Hepatocyte (in vitro differentiated cells): ENCODE measurements at regions not wholly inside any gene's neighbourhood (a gene's known extent, or its start where the extent isn't known, plus 50 kb on each side); places are given as distances from the start of the nearest gene placed in this dataset.
A peak's percentile ranks its signal among the peaks of the same experiment; 100 is the strongest.

Experiments used
- DNase-seq: peaks from one replicate; pipeline ENCODE4 v3.0.0-alpha.2; 2016; ENCODE audit warnings: low spot score
- H2AFZ ChIP-seq: fragments of 200-600 bp; sonication (generic); 2 replicates; pipeline ENCODE4 v1.6.0; 2016; ENCODE audit warnings: antibody characterized with exemption, mild to moderate bottlenecking
- H3K27ac ChIP-seq: fragments of 200-600 bp; sonication (generic); 2 replicates; pipeline ENCODE4 v1.5.1; 2016; ENCODE audit warnings: mild to moderate bottlenecking
- H3K27me3 ChIP-seq: fragments of 200-600 bp; sonication (generic); 2 replicates; pipeline ENCODE4 v1.6.1; 2016
- H3K36me3 ChIP-seq: fragments of 200-600 bp; sonication (generic); replicated peaks from 2 replicates; pipeline ENCODE4 v1.5.1; 2016; ENCODE audit warnings: low read depth; ENCODE audit not compliant: insufficient read depth
- H3K4me1 ChIP-seq: fragments of 200-600 bp; sonication (generic); 2 replicates; pipeline ENCODE4 v1.5.1; 2016; ENCODE audit warnings: mild to moderate bottlenecking, moderate library complexity; ENCODE audit not compliant: insufficient read depth
- H3K4me2 ChIP-seq: fragments of 200-600 bp; sonication (generic); 2 replicates; pipeline ENCODE4 v1.6.0; 2016
- H3K4me3 ChIP-seq: fragments of 200-600 bp; sonication (generic); 2 replicates; pipeline ENCODE4 v1.5.1; 2016; ENCODE audit warnings: mild to moderate bottlenecking
- H3K79me2 ChIP-seq: fragments of 200-600 bp; sonication (generic); 2 replicates; pipeline ENCODE4 v1.6.0; 2017; ENCODE audit warnings: mild to moderate bottlenecking
- H3K9me2 ChIP-seq: fragments of 200-600 bp; sonication (generic); replicated peaks from 2 replicates; pipeline ENCODE4 v1.6.0; 2017; ENCODE audit warnings: mild to moderate bottlenecking; ENCODE audit not compliant: insufficient read depth
- H3K9me3 ChIP-seq: fragments of 200-600 bp; sonication (generic); 2 replicates; pipeline ENCODE4 v1.5.1; 2016; ENCODE audit warnings: low read depth, mild to moderate bottlenecking
- H4K20me1 ChIP-seq: fragments of 200-600 bp; sonication (generic); 2 replicates; pipeline ENCODE4 v1.6.0; 2016; ENCODE audit warnings: mild to moderate bottlenecking; ENCODE audit not compliant: insufficient read depth, poor library complexity, severe bottlenecking
- CTCF ChIP-seq: fragments of 200-600 bp; sonication (generic); IDR thresholded peaks from 2 replicates; pipeline ENCODE4 v1.5.1; 2016; ENCODE audit warnings: antibody characterized with exemption, mild to moderate bottlenecking; ENCODE audit not compliant: poor library complexity
- EZH2 ChIP-seq: fragments of 200-600 bp; sonication (generic); IDR thresholded peaks from 2 replicates; pipeline ENCODE4 v1.6.1; 2016; ENCODE audit warnings: antibody characterized with exemption, mild to moderate bottlenecking, borderline replicate concordance
- EZH2phosphoT487 ChIP-seq: fragments of 200-600 bp; sonication (generic); IDR thresholded peaks from one replicate; pipeline ENCODE4 v1.6.1; 2018; ENCODE audit warnings: antibody characterized with exemption, mild to moderate bottlenecking, low read depth, moderate library complexity; ENCODE audit not compliant: unreplicated experiment, severe bottlenecking
- WGBS: methylation state at CpG from one replicate; pipeline ENCODE4 v1.1.6; 2016; ENCODE audit warnings: low lambda C conversion rate; ENCODE audit errors: missing lambda C conversion rate; 5-methylcytosine and 5-hydroxymethylcytosine counted together

DNA sequence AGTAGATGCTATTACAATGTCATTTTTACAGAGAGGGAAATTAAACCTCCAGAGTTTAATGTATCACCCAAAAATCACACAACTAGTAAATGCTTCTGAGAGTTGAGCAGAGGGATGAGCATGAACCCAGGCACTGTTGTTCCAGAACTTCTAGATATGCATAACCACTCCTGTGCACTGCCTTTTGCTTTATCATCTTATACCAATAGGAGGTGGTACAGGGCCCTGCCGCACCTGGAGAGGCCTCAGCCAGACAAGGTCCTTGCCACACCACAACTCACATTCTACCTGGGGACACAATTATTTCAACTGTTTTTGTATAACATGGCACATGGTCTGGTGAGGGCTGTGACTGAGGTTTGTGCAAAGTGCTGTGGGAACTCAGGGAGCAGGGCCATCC, 78.5 kb upstream of the NTRK3 start:
- H4K20me1 ChIP-seq, result no peaks in the 10 kb centered on the region
- no peak overlapping the region for H3K4me3 ChIP-seq
- H3K79me2 ChIP-seq, result no peaks in the 10 kb centered on the region
- no peaks in the 10 kb centered on the region for H3K4me1 ChIP-seq
- H3K36me3 ChIP-seq, result no peaks in the 10 kb centered on the region
- no peak for TF ChIP-seq CTCF
- no peak for TF ChIP-seq EZH2phosphoT487
- no peak for TF ChIP-seq EZH2
- no peak overlapping the region for H3K27ac ChIP-seq
- H2AFZ ChIP-seq, result no peak overlapping the region
- H3K27me3 ChIP-seq, result no peaks in the 10 kb centered on the region
- no peaks in the 10 kb centered on the region for H3K9me3 ChIP-seq
- WGBS, result 68% methylated on average over 1 of the region's 1 CpG
- no peak overlapping the region for H3K4me2 ChIP-seq
- no peak for DNase-seq
- H3K9me2 ChIP-seq, result no peaks in the 10 kb centered on the region

DNA sequence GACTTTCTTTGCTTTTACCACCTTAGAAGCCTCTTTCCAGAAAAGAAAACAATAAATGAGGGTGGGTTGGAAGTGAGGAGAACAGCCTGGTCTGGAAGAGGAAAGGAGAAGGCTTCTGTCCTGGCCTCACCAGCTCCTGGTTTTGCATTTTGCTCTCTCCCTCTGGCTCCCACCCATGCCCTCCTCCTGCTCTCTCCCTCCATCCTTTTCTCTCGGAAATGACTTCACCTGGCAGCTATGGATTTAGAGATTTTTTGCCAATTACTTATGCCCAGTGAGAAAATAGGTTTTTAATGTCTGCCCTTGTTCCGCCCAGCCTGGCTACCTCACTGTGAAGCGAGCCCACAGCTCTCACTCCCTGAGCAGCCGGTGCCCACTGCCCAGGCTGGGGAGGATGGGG, 77.9 kb upstream of the NTRK3 start:
- no peaks in the 10 kb centered on the region for H3K79me2 ChIP-seq
- no peak for DNase-seq
- H2AFZ ChIP-seq, result no peak overlapping the region
- WGBS, result 50% methylated on average over 4 of the region's 4 CpGs
- H3K9me3 ChIP-seq, result no peaks in the 10 kb centered on the region
- TF ChIP-seq CTCF (no peak), EZH2phosphoT487 (no peak)
- no peaks in the 10 kb centered on the region for H4K20me1 ChIP-seq
- no peaks in the 10 kb centered on the region for H3K36me3 ChIP-seq
- no peaks in the 10 kb centered on the region for H3K9me2 ChIP-seq
- no peaks in the 10 kb centered on the region for H3K27me3 ChIP-seq
- no peak overlapping the region for H3K27ac ChIP-seq
- H3K4me3 ChIP-seq, result no peak overlapping the region
- H3K4me1 ChIP-seq, result no peaks in the 10 kb centered on the region
- no peak overlapping the region for H3K4me2 ChIP-seq

DNA sequence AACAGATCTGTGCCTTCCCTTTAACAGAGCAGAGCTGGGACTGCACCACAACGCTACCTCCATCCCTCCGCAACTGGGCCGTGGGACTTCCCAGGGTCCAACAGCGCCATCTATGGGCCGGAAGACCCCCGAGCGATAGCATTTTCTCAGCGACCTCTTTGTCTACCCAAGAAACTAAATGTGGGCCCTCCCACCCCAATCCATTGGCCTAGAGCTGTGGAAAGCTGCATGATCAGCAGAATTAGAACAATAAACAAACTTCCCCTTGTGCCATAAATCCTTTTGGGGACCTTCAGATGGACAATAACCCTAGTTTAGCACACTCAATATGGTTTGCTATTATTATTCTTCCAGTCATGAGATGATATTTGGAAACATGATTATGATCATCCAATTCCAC, 74.8 kb upstream of the NTRK3 start:
- no peaks in the 10 kb centered on the region for H3K79me2 ChIP-seq
- no peaks in the 10 kb centered on the region for H3K36me3 ChIP-seq
- WGBS, result 14% methylated on average over 8 of the region's 8 CpGs
- no peak overlapping the region for H3K4me3 ChIP-seq
- H2AFZ ChIP-seq, result no peak overlapping the region
- H3K9me2 ChIP-seq, result no peaks in the 10 kb centered on the region
- H3K27me3 ChIP-seq, result no peaks in the 10 kb centered on the region
- no peak overlapping the region for H3K4me2 ChIP-seq
- H3K4me1 ChIP-seq, result no peaks in the 10 kb centered on the region
- peak; percentile 75 for DNase-seq
- peak; percentile 56 for TF ChIP-seq CTCF
- TF ChIP-seq EZH2, result no peak
- no peaks in the 10 kb centered on the region for H3K9me3 ChIP-seq
- H3K27ac ChIP-seq, result no peak overlapping the region
- no peaks in the 10 kb centered on the region for H4K20me1 ChIP-seq

DNA sequence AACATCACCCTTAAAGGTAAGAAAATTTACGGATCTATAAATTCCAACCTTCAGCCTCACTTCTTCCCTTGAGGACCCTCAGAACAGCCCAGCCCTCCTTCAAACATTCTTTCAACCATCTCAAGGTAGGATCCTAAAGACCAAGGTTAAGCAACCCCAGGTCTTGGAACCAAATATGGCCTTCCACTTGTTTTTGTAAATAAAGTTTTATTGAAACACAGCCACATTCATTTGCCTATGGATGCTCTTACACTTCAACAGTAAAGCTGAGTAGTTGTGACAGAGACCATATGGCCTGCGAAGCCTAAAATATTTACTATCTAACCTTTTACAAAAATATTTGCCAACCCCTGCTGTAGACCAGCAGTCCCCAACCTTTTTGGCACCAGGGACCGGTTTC, 70.4 kb upstream of the NTRK3 start:
- TF ChIP-seq CTCF (no peak), EZH2phosphoT487 (no peak), EZH2 (no peak)
- no peaks in the 10 kb centered on the region for H4K20me1 ChIP-seq
- no peaks in the 10 kb centered on the region for H3K36me3 ChIP-seq
- no peaks in the 10 kb centered on the region for H3K9me3 ChIP-seq
- H3K9me2 ChIP-seq, result no peaks in the 10 kb centered on the region
- H3K27me3 ChIP-seq, result no peaks in the 10 kb centered on the region
- DNase-seq, result no peak
- 94% methylated on average over 3 of the region's 3 CpGs for WGBS
- no peak overlapping the region for H2AFZ ChIP-seq
- no peak overlapping the region for H3K4me3 ChIP-seq
- no peaks in the 10 kb centered on the region for H3K4me1 ChIP-seq
- H3K79me2 ChIP-seq, result no peaks in the 10 kb centered on the region
- no peak overlapping the region for H3K4me2 ChIP-seq
- no peak overlapping the region for H3K27ac ChIP-seq
